Sigmoid colon (tissue), 6 donors: ENCODE measurements at regions not wholly inside any gene's neighbourhood (a gene's known extent, or its start where the extent isn't known, plus 50 kb on each side); places are given as distances from the start of the nearest gene placed in this dataset.

Experiments used
- DNase-seq: peaks from one replicate; pipeline ENCODE4 v3.0.0-alpha.2; 2019
- H3K27ac ChIP-seq, 4 donors: fragments of 200-600 bp; sonication (generic); one replicate each; pipeline ENCODE4 v1.5.1; 2016 to 2019; ENCODE audit warnings: mild to moderate bottlenecking in 1 of 4
- H3K27me3 ChIP-seq, 3 donors: fragments of 200-600 bp; sonication (generic); one replicate each; pipeline ENCODE4 v1.5.1; 2019; ENCODE audit warnings: mild to moderate bottlenecking in 1 of 3
- H3K36me3 ChIP-seq, 4 donors: fragments of 200-600 bp; sonication (generic); one replicate each; pipeline ENCODE4 v1.5.1; 2016 to 2019
- H3K4me1 ChIP-seq, 4 donors: fragments of 200-600 bp; sonication (generic); one replicate each; pipeline ENCODE4 v1.5.1; 2017 to 2019
- H3K4me3 ChIP-seq, 4 donors: fragments of 200-600 bp; sonication (generic); one replicate each; pipeline ENCODE4 v1.5.1; 2017 to 2019; ENCODE audit warnings: mild to moderate bottlenecking in 2 of 4, moderate library complexity in 1 of 4
- H3K9me3 ChIP-seq, 4 donors: fragments of 200-600 bp in 3 of 4; sonication (generic) in 3 of 4; one replicate each; pipeline versions ENCODE4 v1.5.1 to v1.6.1; 2013 to 2019
- CTCF ChIP-seq, 4 experiments: fragments of 450-650 bp in 3 of 4; fragments of 200-600 bp in 1 of 4; IDR thresholded peaks; one replicate each; pipeline ENCODE4 v1.5.1; 2016 to 2019; ENCODE audit warnings: antibody characterized with exemption in 4 of 4, mild to moderate bottlenecking in 3 of 4, moderate library complexity in 2 of 4
- EP300 ChIP-seq, 4 donors: sonication (generic); formaldehyde crosslinking; IDR thresholded peaks; one replicate each; pipeline ENCODE4 v1.6.1; 2017; ENCODE audit warnings: antibody characterized with exemption in 4 of 4
- POLR2A ChIP-seq, 2 donors: fragments of 450-650 bp; IDR thresholded peaks; one replicate each; pipeline ENCODE4 v1.6.1; 2016; ENCODE audit warnings: antibody characterized with exemption in 2 of 2, mild to moderate bottlenecking in 2 of 2, moderate library complexity in 2 of 2
- POLR2AphosphoS5 ChIP-seq, 4 donors: sonication (generic); formaldehyde crosslinking; IDR thresholded peaks; one replicate each; pipeline ENCODE4 v1.6.1; 2017; ENCODE audit warnings: antibody characterized with exemption in 4 of 4
- WGBS, 2 donors: extraction: QIAGEN DNeasy Blood & Tissue Kit; methylation state at CpG; one replicate each; pipeline ENCODE4 v1.1.7; 2013; 5-methylcytosine and 5-hydroxymethylcytosine counted together
- intact Hi-C: fragments of 100-400 bp; cut with DNase I; formaldehyde crosslinking; loops from one replicate; pipeline ENCODE4 v1.15.1; 2023
- donor health status: healthy with polysubstance abuse.
- donor health status: healthy.

DNA sequence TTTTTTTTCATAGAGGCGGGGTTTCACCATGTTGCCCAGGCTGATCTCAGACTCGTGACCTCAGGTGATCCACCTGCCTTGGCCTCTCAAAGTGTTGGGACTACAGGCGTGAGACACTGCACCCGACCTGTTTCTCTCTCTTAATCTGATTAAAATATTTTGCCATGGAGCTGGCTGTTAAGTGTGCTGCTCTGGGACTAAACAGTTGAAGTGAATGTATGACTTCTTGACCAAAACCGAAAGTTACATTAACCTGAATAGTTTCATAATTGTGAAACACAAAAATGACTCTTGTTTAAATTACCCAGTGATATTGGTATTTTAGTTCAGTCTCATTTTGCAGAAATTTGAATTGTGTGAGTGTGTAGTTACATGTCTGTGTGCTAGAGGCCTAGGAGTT, 2548.6 kb downstream of the PCDH7 start:
- intact Hi-C loops = no loop called here
- Histone ChIP-seq H3K27me3 (no peaks in the 10 kb centered on the region), H3K4me1 (no peaks in the 10 kb centered on the region), H3K27ac (no peak overlapping the region), H3K36me3 (no peaks in the 10 kb centered on the region), H3K9me3 (no peaks in the 10 kb centered on the region), H3K4me3 (no peak overlapping the region)
- no peak for DNase-seq
- no peak for TF ChIP-seq CTCF (IDR thresholded peaks at IDR 0.05)
- no peak for TF ChIP-seq EP300 (IDR thresholded peaks at IDR 0.05)
- no peak for TF ChIP-seq POLR2AphosphoS5 (IDR thresholded peaks at IDR 0.05)
- no peak for TF ChIP-seq POLR2A (IDR thresholded peaks at IDR 0.05)
- 75 to 86% methylated on average over 5 of the region's 5 CpGs for WGBS, 2 donors

DNA sequence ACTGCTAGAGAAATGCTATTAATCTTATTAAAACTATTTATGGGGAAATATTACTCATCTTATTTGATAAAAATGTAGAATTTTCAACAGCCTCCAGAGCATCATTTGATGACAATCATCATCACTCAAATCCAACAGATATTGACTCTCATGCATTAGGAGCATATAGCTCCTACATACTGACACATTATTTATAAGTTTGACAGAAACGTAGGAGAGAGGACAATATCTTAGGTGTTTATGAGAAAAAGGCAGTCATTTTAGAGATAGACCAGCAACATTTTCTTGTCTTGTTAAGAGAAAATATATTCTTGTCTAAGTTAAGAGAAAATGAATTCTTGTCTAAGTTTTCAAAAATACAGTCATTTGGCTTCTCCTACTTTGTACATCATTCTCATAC, 2550.2 kb downstream of the PCDH7 start:
- Histone ChIP-seq H3K9me3 (no peaks in the 10 kb centered on the region), H3K27ac (no peak overlapping the region), H3K36me3 (no peaks in the 10 kb centered on the region), H3K27me3 (no peaks in the 10 kb centered on the region), H3K4me3 (no peak overlapping the region), H3K4me1 (no peaks in the 10 kb centered on the region)
- no peak for DNase-seq
- TF ChIP-seq EP300 (IDR thresholded peaks at IDR 0.05) = no peak
- no peak for TF ChIP-seq POLR2AphosphoS5 (IDR thresholded peaks at IDR 0.05)
- TF ChIP-seq CTCF (IDR thresholded peaks at IDR 0.05) = no peak
- no peak for TF ChIP-seq POLR2A (IDR thresholded peaks at IDR 0.05)
- intact Hi-C loops = no loop called here
- 61 to 80% methylated on average over 1 of the region's 1 CpG for WGBS, 2 donors

GRCh38 chr4:33272722-33273121, 2552.6 kb downstream of the PCDH7 start:
- H3K36me3 ChIP-seq = no peaks in the 10 kb centered on the region

GRCh38 chr4:33283818-33284217, 2563.6 kb downstream of the PCDH7 start:
- DNase-seq = no peak
- Histone ChIP-seq H3K9me3 (no peaks in the 10 kb centered on the region), H3K4me3 (no peak overlapping the region), H3K4me1 (no peaks in the 10 kb centered on the region), H3K36me3 (no peaks in the 10 kb centered on the region), H3K27ac (no peak overlapping the region), H3K27me3 (no peaks in the 10 kb centered on the region)
- intact Hi-C loops = no loop called here
- TF ChIP-seq POLR2A (IDR thresholded peaks at IDR 0.05) (no peak), EP300 (IDR thresholded peaks at IDR 0.05) (no peak), CTCF (IDR thresholded peaks at IDR 0.05) (no peak), POLR2AphosphoS5 (IDR thresholded peaks at IDR 0.05) (no peak)
- WGBS, 2 donors = 83 to 84% methylated on average over 1 of the region's 1 CpG

More at GRCh38 chr4:33272722-33273121, 2552.6 kb downstream of the PCDH7 start:
- DNase-seq = no peak
- Histone ChIP-seq H3K27me3 (no peaks in the 10 kb centered on the region), H3K9me3 (no peaks in the 10 kb centered on the region), H3K27ac (no peak overlapping the region), H3K4me1 (no peaks in the 10 kb centered on the region), H3K4me3 (no peak overlapping the region)
- TF ChIP-seq POLR2AphosphoS5 (IDR thresholded peaks at IDR 0.05) = no peak
- TF ChIP-seq CTCF (IDR thresholded peaks at IDR 0.05) = no peak
- no peak for TF ChIP-seq EP300 (IDR thresholded peaks at IDR 0.05)
- TF ChIP-seq POLR2A (IDR thresholded peaks at IDR 0.05) = no peak
- intact Hi-C loops = no loop called here
- WGBS, 2 donors = 81 to 92% methylated on average over 1 of the region's 1 CpG

- H3K4me1 ChIP-seq = no peaks in the 10 kb centered on the region
- intact Hi-C loops = no loop called here
- H3K27ac ChIP-seq = no peak overlapping the region
- H3K4me3 ChIP-seq = no peak overlapping the region
- no peak for DNase-seq
- H3K36me3 ChIP-seq = no peaks in the 10 kb centered on the region
- TF ChIP-seq CTCF (IDR thresholded peaks at IDR 0.05) (no peak), POLR2A (IDR thresholded peaks at IDR 0.05) (no peak), EP300 (IDR thresholded peaks at IDR 0.05) (no peak)
- H3K9me3 ChIP-seq = no peaks in the 10 kb centered on the region
- no peaks in the 10 kb centered on the region for H3K27me3 ChIP-seq
- WGBS, 2 donors = 45 to 67% methylated on average over 3 of the region's 3 CpGs
Observed at GRCh38 chr4:33296876-33297455, 2576.8 kb downstream of the PCDH7 start.
